Activated CD4-positive, alpha-beta T cell treated with anti-CD3 and anti-CD28 coated beads for 36 hours (primary cell): ENCODE measurements at regions not wholly inside any gene's neighbourhood (a gene's known extent, or its start where the extent isn't known, plus 50 kb on each side); places are given as distances from the start of the nearest gene placed in this dataset.
"Not testable (repeated sequence)": the region's sequence is repeated elsewhere in the genome, so short reads cannot be mapped to it uniquely, and the experiment has no call there.

Experiments used
- ATAC-seq: fragments of 200-7000 bp; cut with Tn5 transposase; one replicate; pipeline ENCODE4 v1.10.0; 2021; ENCODE audit warnings: mild to moderate bottlenecking, moderate library complexity
- CTCF ChIA-PET: fragments of 350-600 bp; sonication (Branson Sonifier 250); formaldehyde crosslinking; loops from one replicate; lab custom pipeline; 2021; ENCODE audit warnings: antibody characterized with exemption; lab: Charles Lee
- POLR2A ChIA-PET: fragments of 350-600 bp; sonication (Branson Sonifier 250); formaldehyde crosslinking; loops from one replicate; lab custom pipeline; 2021; ENCODE audit warnings: antibody characterized with exemption, inconsistent platforms; lab: Charles Lee
- DNase-seq: peaks from one replicate; pipeline ENCODE4 v3.0.0-alpha.2; 2020
- H3K27ac Mint-ChIP-seq: one replicate; pipeline ENCODE4 v1.8.0; 2021; ENCODE audit warnings: mixed read lengths
- H3K27me3 Mint-ChIP-seq: one replicate; pipeline ENCODE4 v1.8.0; 2021; ENCODE audit warnings: mixed read lengths
- H3K36me3 Mint-ChIP-seq: one replicate; pipeline ENCODE4 v1.8.0; 2021; ENCODE audit warnings: low read depth, mixed read lengths
- H3K4me1 Mint-ChIP-seq: one replicate; pipeline ENCODE4 v1.8.0; 2021; ENCODE audit warnings: mixed read lengths
- H3K4me3 Mint-ChIP-seq: one replicate; pipeline ENCODE4 v1.8.0; 2021; ENCODE audit warnings: mild to moderate bottlenecking, moderate library complexity, mixed read lengths
- H3K9me3 Mint-ChIP-seq: one replicate; pipeline ENCODE4 v1.8.0; 2021; ENCODE audit warnings: low read depth, mixed read lengths
- intact Hi-C, 2 experiments: fragments of 100-400 bp; cut with DNase I in 1 of 2; cut with micrococcal nuclease in 1 of 2; formaldehyde crosslinking; loops; one replicate each; pipeline versions ENCODE4 v1.14.2 to v1.15.1; 2022 to 2024; cut with DNase I, micrococcal nuclease

GRCh38 chr2:209300766-209301165, 123.1 kb upstream of the MAP2 start:
- H3K27ac Mint-ChIP-seq, H3K36me3 Mint-ChIP-seq, CTCF ChIA-PET, H3K4me3 Mint-ChIP-seq, H3K9me3 Mint-ChIP-seq, DNase-seq, H3K27me3 Mint-ChIP-seq, POLR2A ChIA-PET, H3K4me1 Mint-ChIP-seq, ATAC-seq, intact Hi-C loops: not testable (repeated sequence)

GRCh38 chr2:209305026-209305425, 118.8 kb upstream of the MAP2 start:
- no peaks in the 10 kb centered on the region for H3K4me1 Mint-ChIP-seq
- H3K9me3 Mint-ChIP-seq: no peaks in the 10 kb centered on the region
- intact Hi-C loops: no loop called here
- ATAC-seq: no peak
- H3K27ac Mint-ChIP-seq: no peak overlapping the region
- POLR2A ChIA-PET: no interaction called here
- no peak for DNase-seq
- H3K4me3 Mint-ChIP-seq: no peak overlapping the region
- no peaks in the 10 kb centered on the region for H3K36me3 Mint-ChIP-seq
- CTCF ChIA-PET: no interaction called here
- no peaks in the 10 kb centered on the region for H3K27me3 Mint-ChIP-seq

- no peaks in the 10 kb centered on the region for H3K9me3 Mint-ChIP-seq
- no peaks in the 10 kb centered on the region for H3K27me3 Mint-ChIP-seq
- H3K4me1 Mint-ChIP-seq: no peaks in the 10 kb centered on the region
- DNase-seq (no peak), ATAC-seq (no peak)
- H3K27ac Mint-ChIP-seq: no peak overlapping the region
- H3K36me3 Mint-ChIP-seq: no peaks in the 10 kb centered on the region
- ChIA-PET CTCF (interaction anchor here (0.6 kb wide), 1 partner anchor 907 kb away, joined by 4 read pairs; no protein-coding TSS in a partner anchor), POLR2A (no interaction called here)
- intact Hi-C loops: no loop called here
- H3K4me3 Mint-ChIP-seq: no peak overlapping the region
Measured at GRCh38 chr2:209305746-209306196, 118.1 kb upstream of the MAP2 start.

- Mint-ChIP-seq H3K36me3 (no peaks in the 10 kb centered on the region), H3K27me3 (no peaks in the 10 kb centered on the region), H3K4me3 (no peak overlapping the region), H3K27ac (no peak overlapping the region), H3K4me1 (no peaks in the 10 kb centered on the region), H3K9me3 (no peaks in the 10 kb centered on the region)
- ATAC-seq (no peak), DNase-seq (no peak)
- intact Hi-C loops: no loop called here
- CTCF ChIA-PET: interaction anchor here (1.0 kb wide), 1 partner anchor 16 kb away, joined by 4 read pairs; no protein-coding TSS in a partner anchor
- POLR2A ChIA-PET: interaction anchor here (0.5 kb wide), 1 partner anchor 519 kb away, joined by 4 read pairs; no protein-coding TSS in a partner anchor
Measured at GRCh38 chr2:209307161-209308001, 116.5 kb upstream of the MAP2 start.

- POLR2A ChIA-PET: no interaction called here
- no peaks in the 10 kb centered on the region for H3K4me1 Mint-ChIP-seq
- no peak overlapping the region for H3K4me3 Mint-ChIP-seq
- intact Hi-C loops: no loop called here
- DNase-seq (no peak), ATAC-seq (no peak)
- H3K27me3 Mint-ChIP-seq: no peaks in the 10 kb centered on the region
- H3K36me3 Mint-ChIP-seq: no peaks in the 10 kb centered on the region
- H3K27ac Mint-ChIP-seq: no peak overlapping the region
- CTCF ChIA-PET: no interaction called here
- H3K9me3 Mint-ChIP-seq: no peaks in the 10 kb centered on the region
Measured at GRCh38 chr2:209308415-209308814, 115.4 kb upstream of the MAP2 start.

- no peaks in the 10 kb centered on the region for H3K4me1 Mint-ChIP-seq
- ChIA-PET POLR2A (no interaction called here), CTCF (interaction anchor here (1.5 kb wide), 1 partner anchor 23 kb away, joined by 7 read pairs; no protein-coding TSS in a partner anchor)
- H3K9me3 Mint-ChIP-seq: no peaks in the 10 kb centered on the region
- ATAC-seq (no peak), DNase-seq (no peak)
- no peaks in the 10 kb centered on the region for H3K36me3 Mint-ChIP-seq
- no peaks in the 10 kb centered on the region for H3K27me3 Mint-ChIP-seq
- intact Hi-C loops: no loop called here
- no peak overlapping the region for H3K27ac Mint-ChIP-seq
- H3K4me3 Mint-ChIP-seq: no peak overlapping the region
Measured at GRCh38 chr2:209311948-209312347, 111.9 kb upstream of the MAP2 start.

- H3K36me3 Mint-ChIP-seq, H3K27ac Mint-ChIP-seq, DNase-seq, ATAC-seq, H3K4me1 Mint-ChIP-seq, POLR2A ChIA-PET, H3K4me3 Mint-ChIP-seq, H3K27me3 Mint-ChIP-seq, H3K9me3 Mint-ChIP-seq, intact Hi-C loops: not testable (repeated sequence)
- CTCF ChIA-PET: interaction anchor here (1.5 kb wide), 1 partner anchor 22 kb away, joined by 7 read pairs; no protein-coding TSS in a partner anchor
Measured at GRCh38 chr2:209312450-209312849, 111.4 kb upstream of the MAP2 start.

- no peaks in the 10 kb centered on the region for H3K4me1 Mint-ChIP-seq
- H3K9me3 Mint-ChIP-seq: no peaks in the 10 kb centered on the region
- ChIA-PET CTCF (no interaction called here), POLR2A (interaction anchor here (0.6 kb wide), 1 partner anchor 785 kb away, joined by 3 read pairs; no protein-coding TSS in a partner anchor)
- DNase-seq: no peak
- no peak for ATAC-seq
- H3K36me3 Mint-ChIP-seq: no peaks in the 10 kb centered on the region
- intact Hi-C loops: no loop called here
- no peak overlapping the region for H3K27ac Mint-ChIP-seq
- no peak overlapping the region for H3K4me3 Mint-ChIP-seq
- no peaks in the 10 kb centered on the region for H3K27me3 Mint-ChIP-seq
Measured at GRCh38 chr2:209314653-209315052, 109.2 kb upstream of the MAP2 start.

- Mint-ChIP-seq H3K9me3 (no peaks in the 10 kb centered on the region), H3K27me3 (no peaks in the 10 kb centered on the region), H3K4me3 (no peak overlapping the region), H3K27ac (no peak overlapping the region), H3K36me3 (no peaks in the 10 kb centered on the region), H3K4me1 (no peaks in the 10 kb centered on the region)
- POLR2A ChIA-PET: no interaction called here
- ATAC-seq (no peak), DNase-seq (no peak)
- intact Hi-C loops: no loop called here
- CTCF ChIA-PET: interaction anchor here (0.8 kb wide), 1 partner anchor 18 kb away, joined by 3 read pairs; no protein-coding TSS in a partner anchor
Measured at GRCh38 chr2:209316141-209316540, 107.7 kb upstream of the MAP2 start.

- intact Hi-C loops: loop anchor here in 1 of 2 experiments (10.0 kb wide), 1 partner anchor 916 kb away; the partner anchor contains the start of gene PTH2R
- Mint-ChIP-seq H3K27me3 (no peaks in the 10 kb centered on the region), H3K9me3 (no peaks in the 10 kb centered on the region), H3K27ac (no peak overlapping the region), H3K4me3 (no peak overlapping the region), H3K36me3 (no peaks in the 10 kb centered on the region), H3K4me1 (no peaks in the 10 kb centered on the region)
- ChIA-PET CTCF (interaction anchor here (0.8 to 3.0 kb wide), 2 partner anchors 9 to 14 kb away, joined by 3 to 11 read pairs; no protein-coding TSS in a partner anchor), POLR2A (no interaction called here)
- DNase-seq (no peak), ATAC-seq (no peak)
Measured at GRCh38 chr2:209321076-209321475, 102.8 kb upstream of the MAP2 start.

- no peaks in the 10 kb centered on the region for H3K9me3 Mint-ChIP-seq
- H3K4me1 Mint-ChIP-seq: no peaks in the 10 kb centered on the region
- ChIA-PET CTCF (interaction anchor here (3.0 kb wide), 1 partner anchor 13 kb away, joined by 11 read pairs; no protein-coding TSS in a partner anchor), POLR2A (no interaction called here)
- H3K4me3 Mint-ChIP-seq: no peak overlapping the region
- no peaks in the 10 kb centered on the region for H3K27me3 Mint-ChIP-seq
- no peak overlapping the region for H3K27ac Mint-ChIP-seq
- DNase-seq: no peak
- no peaks in the 10 kb centered on the region for H3K36me3 Mint-ChIP-seq
- intact Hi-C loops: loop anchor here in 1 of 2 experiments (10.0 kb wide), 1 partner anchor 917 kb away; the partner anchor contains the start of gene PTH2R
- no peak for ATAC-seq
Measured at GRCh38 chr2:209321581-209321980, 102.3 kb upstream of the MAP2 start.
